ENCODE measurements at regions not wholly inside any gene's neighbourhood (a gene's known extent, or its start where the extent isn't known, plus 50 kb on each side); places are given as distances from the start of the nearest gene placed in this dataset.

GRCh38 chr10:10460451-10460850, 557.2 kb upstream of the CELF2 start:
- no peak overlapping the region for H3K4me3 ChIP-seq (ENCODE audit: low read length)
- DNase-seq (ENCODE audit: low read depth), result no peak
- H3K9ac ChIP-seq (ENCODE audit: low read length), result no peak overlapping the region
- no peaks in the 10 kb centered on the region for H3K9me3 ChIP-seq (ENCODE audit: control insufficient read depth, low read length)
- H3K4me1 ChIP-seq (ENCODE audit: control insufficient read depth, insufficient read depth, low read length), result no peaks in the 10 kb centered on the region
- H3K36me3 ChIP-seq (ENCODE audit: control insufficient read depth, insufficient read depth, low read length, severe bottlenecking), result no peaks in the 10 kb centered on the region
- no peaks in the 10 kb centered on the region for H3K27me3 ChIP-seq (replicated peaks; ENCODE audit: control insufficient read depth, insufficient read depth, low read length)

- no peaks in the 10 kb centered on the region for H3K9me3 ChIP-seq (ENCODE audit: control insufficient read depth, low read length)
- H3K36me3 ChIP-seq (ENCODE audit: control insufficient read depth, insufficient read depth, low read length, severe bottlenecking), result no peaks in the 10 kb centered on the region
- no peak overlapping the region for H3K9ac ChIP-seq (ENCODE audit: low read length)
- H3K4me1 ChIP-seq (ENCODE audit: control insufficient read depth, insufficient read depth, low read length), result no peaks in the 10 kb centered on the region
- DNase-seq (ENCODE audit: low read depth), result no peak
- H3K27me3 ChIP-seq (replicated peaks; ENCODE audit: control insufficient read depth, insufficient read depth, low read length), result no peaks in the 10 kb centered on the region
- H3K4me3 ChIP-seq (ENCODE audit: low read length), result no peak overlapping the region
Measured at GRCh38 chr10:10462151-10462941, 555.3 kb upstream of the CELF2 start.

- DNase-seq (ENCODE audit: low read depth), result no peak
Measured at GRCh38 chr10:10471758-10472157, 545.9 kb upstream of the CELF2 start.

GRCh38 chr10:10475812-10476211, 541.9 kb upstream of the CELF2 start:
- Histone ChIP-seq H3K36me3 (ENCODE audit: control insufficient read depth, insufficient read depth, low read length, severe bottlenecking) (no peaks in the 10 kb centered on the region), H3K27me3 (replicated peaks; ENCODE audit: control insufficient read depth, insufficient read depth, low read length) (no peaks in the 10 kb centered on the region), H3K4me1 (ENCODE audit: control insufficient read depth, insufficient read depth, low read length) (no peaks in the 10 kb centered on the region), H3K4me3 (ENCODE audit: low read length) (no peak overlapping the region), H3K9ac (ENCODE audit: low read length) (no peak overlapping the region), H3K9me3 (ENCODE audit: control insufficient read depth, low read length) (peaks cover 18% of the 10 kb centered on the region)
- no peak for DNase-seq (ENCODE audit: low read depth)

More at GRCh38 chr10:10471758-10472157, 545.9 kb upstream of the CELF2 start:
- no peaks in the 10 kb centered on the region for H3K27me3 ChIP-seq (replicated peaks; ENCODE audit: control insufficient read depth, insufficient read depth, low read length)
- no peak overlapping the region for H3K4me3 ChIP-seq (ENCODE audit: low read length)
- H3K9ac ChIP-seq (ENCODE audit: low read length), result no peak overlapping the region
- no peaks in the 10 kb centered on the region for H3K36me3 ChIP-seq (ENCODE audit: control insufficient read depth, insufficient read depth, low read length, severe bottlenecking)
- H3K4me1 ChIP-seq (ENCODE audit: control insufficient read depth, insufficient read depth, low read length), result no peaks in the 10 kb centered on the region
- H3K9me3 ChIP-seq (ENCODE audit: control insufficient read depth, low read length), result peaks cover 18% of the 10 kb centered on the region

GRCh38 chr10:10477844-10478243, 539.8 kb upstream of the CELF2 start:
- Histone ChIP-seq H3K4me1 (ENCODE audit: control insufficient read depth, insufficient read depth, low read length) (no peaks in the 10 kb centered on the region), H3K36me3 (ENCODE audit: control insufficient read depth, insufficient read depth, low read length, severe bottlenecking) (no peaks in the 10 kb centered on the region), H3K9ac (ENCODE audit: low read length) (no peak overlapping the region), H3K4me3 (ENCODE audit: low read length) (no peak overlapping the region), H3K27me3 (replicated peaks; ENCODE audit: control insufficient read depth, insufficient read depth, low read length) (no peaks in the 10 kb centered on the region), H3K9me3 (ENCODE audit: control insufficient read depth, low read length) (peaks cover 6% of the 10 kb centered on the region)
- DNase-seq (ENCODE audit: low read depth), result no peak

GRCh38 chr10:10479465-10479864, 538.2 kb upstream of the CELF2 start:
- no peak for DNase-seq (ENCODE audit: low read depth)
- Histone ChIP-seq H3K4me3 (ENCODE audit: low read length) (no peak overlapping the region), H3K4me1 (ENCODE audit: control insufficient read depth, insufficient read depth, low read length) (no peaks in the 10 kb centered on the region), H3K9me3 (ENCODE audit: control insufficient read depth, low read length) (no peaks in the 10 kb centered on the region), H3K36me3 (ENCODE audit: control insufficient read depth, insufficient read depth, low read length, severe bottlenecking) (no peaks in the 10 kb centered on the region), H3K9ac (ENCODE audit: low read length) (no peak overlapping the region), H3K27me3 (replicated peaks; ENCODE audit: control insufficient read depth, insufficient read depth, low read length) (no peaks in the 10 kb centered on the region)

GRCh38 chr10:10482613-10483012, 535.1 kb upstream of the CELF2 start:
- Histone ChIP-seq H3K36me3 (ENCODE audit: control insufficient read depth, insufficient read depth, low read length, severe bottlenecking) (no peaks in the 10 kb centered on the region), H3K27me3 (replicated peaks; ENCODE audit: control insufficient read depth, insufficient read depth, low read length) (no peaks in the 10 kb centered on the region), H3K4me1 (ENCODE audit: control insufficient read depth, insufficient read depth, low read length) (no peaks in the 10 kb centered on the region), H3K4me3 (ENCODE audit: low read length) (no peak overlapping the region), H3K9me3 (ENCODE audit: control insufficient read depth, low read length) (no peaks in the 10 kb centered on the region), H3K9ac (ENCODE audit: low read length) (no peak overlapping the region)
- DNase-seq (ENCODE audit: low read depth), result no peak

GRCh38 chr10:10489076-10489475, 528.6 kb upstream of the CELF2 start:
- H3K9ac ChIP-seq (ENCODE audit: low read length), result no peak overlapping the region
- no peaks in the 10 kb centered on the region for H3K27me3 ChIP-seq (replicated peaks; ENCODE audit: control insufficient read depth, insufficient read depth, low read length)
- H3K36me3 ChIP-seq (ENCODE audit: control insufficient read depth, insufficient read depth, low read length, severe bottlenecking), result no peaks in the 10 kb centered on the region
- no peak overlapping the region for H3K4me3 ChIP-seq (ENCODE audit: low read length)
- H3K9me3 ChIP-seq (ENCODE audit: control insufficient read depth, low read length), result no peaks in the 10 kb centered on the region
- no peak for DNase-seq (ENCODE audit: low read depth)
- H3K4me1 ChIP-seq (ENCODE audit: control insufficient read depth, insufficient read depth, low read length), result peaks cover 12% of the 10 kb centered on the region

GRCh38 chr10:10489805-10490571, 527.7 kb upstream of the CELF2 start:
- no peaks in the 10 kb centered on the region for H3K9me3 ChIP-seq (ENCODE audit: control insufficient read depth, low read length)
- H3K36me3 ChIP-seq (ENCODE audit: control insufficient read depth, insufficient read depth, low read length, severe bottlenecking), result no peaks in the 10 kb centered on the region
- H3K27me3 ChIP-seq (replicated peaks; ENCODE audit: control insufficient read depth, insufficient read depth, low read length), result no peaks in the 10 kb centered on the region
- no peak for DNase-seq (ENCODE audit: low read depth)
- peaks cover 12% of the 10 kb centered on the region for H3K4me1 ChIP-seq (ENCODE audit: control insufficient read depth, insufficient read depth, low read length)
- H3K4me3 ChIP-seq (ENCODE audit: low read length), result no peak overlapping the region
- no peak overlapping the region for H3K9ac ChIP-seq (ENCODE audit: low read length)

GRCh38 chr10:10490581-10490980, 527.1 kb upstream of the CELF2 start:
- DNase-seq (ENCODE audit: low read depth), result no peak
- Histone ChIP-seq H3K27me3 (replicated peaks; ENCODE audit: control insufficient read depth, insufficient read depth, low read length) (no peaks in the 10 kb centered on the region), H3K36me3 (ENCODE audit: control insufficient read depth, insufficient read depth, low read length, severe bottlenecking) (no peaks in the 10 kb centered on the region), H3K9ac (ENCODE audit: low read length) (no peak overlapping the region), H3K4me3 (ENCODE audit: low read length) (no peak overlapping the region), H3K9me3 (ENCODE audit: control insufficient read depth, low read length) (no peaks in the 10 kb centered on the region), H3K4me1 (ENCODE audit: control insufficient read depth, insufficient read depth, low read length) (peaks cover 12% of the 10 kb centered on the region)

- peaks cover 12% of the 10 kb centered on the region for H3K4me1 ChIP-seq (ENCODE audit: control insufficient read depth, insufficient read depth, low read length)
- H3K27me3 ChIP-seq (replicated peaks; ENCODE audit: control insufficient read depth, insufficient read depth, low read length), result no peaks in the 10 kb centered on the region
- H3K4me3 ChIP-seq (ENCODE audit: low read length), result no peak overlapping the region
- no peak for DNase-seq (ENCODE audit: low read depth)
- no peaks in the 10 kb centered on the region for H3K9me3 ChIP-seq (ENCODE audit: control insufficient read depth, low read length)
- no peaks in the 10 kb centered on the region for H3K36me3 ChIP-seq (ENCODE audit: control insufficient read depth, insufficient read depth, low read length, severe bottlenecking)
- no peak overlapping the region for H3K9ac ChIP-seq (ENCODE audit: low read length)
Measured at GRCh38 chr10:10492420-10492819, 525.3 kb upstream of the CELF2 start.
